ENCODE measurements at regions not wholly inside any gene's neighbourhood (a gene's known extent, or its start where the extent isn't known, plus 50 kb on each side); places are given as distances from the start of the nearest gene placed in this dataset.

GRCh38 chr15:94893091-94893490 lies 661.7 kb downstream of the MCTP2 start (continued):
- TF ChIP-seq KDM5A (IDR thresholded peaks at IDR 0.05; ENCODE audit: low read length) (no peak), TAF1 (IDR thresholded peaks at IDR 0.05; ENCODE audit: low read depth, low read length) (no peak), SRF (IDR thresholded peaks at IDR 0.05; ENCODE audit: low read depth, low read length) (no peak), SP1 (IDR thresholded peaks at IDR 0.05; ENCODE audit: low read depth, low read length) (no peak), CBX5 (IDR thresholded peaks at IDR 0.05; ENCODE audit: low read depth, low read length) (no peak)

All from H1 (cell line).